ENCODE measurements at regions not wholly inside any gene's neighbourhood (a gene's known extent, or its start where the extent isn't known, plus 50 kb on each side); places are given as distances from the start of the nearest gene placed in this dataset.

- no peaks in the 10 kb centered on the region for H3K27me3 ChIP-seq (ENCODE audit: control insufficient read depth in 3 of 3, insufficient read depth in 3 of 3, low read length in 3 of 3)
- H3K36me3 ChIP-seq (ENCODE audit: control insufficient read depth in 3 of 3, insufficient read depth in 2 of 3, low read depth in 1 of 3, low read length in 3 of 3): no peaks in the 10 kb centered on the region
- DNase-seq: peak; percentile 45 to 61
- no peak overlapping the region for H3K27ac ChIP-seq (ENCODE audit: low read depth in 1 of 3, low read length in 2 of 3)
- 32 to 52% (median 43%) methylated on average over 4 of the region's 4 CpGs for WGBS, 3 donors
- FAIRE-seq: peak; percentile 47
- peaks cover 0 to 6% (median 0%) of the 10 kb centered on the region in 3 donors for H3K4me1 ChIP-seq (ENCODE audit: control insufficient read depth in 3 of 3, insufficient read depth in 2 of 3, low read depth in 1 of 3, low read length in 2 of 3)
- H3K4me3 ChIP-seq (ENCODE audit: low read depth in 1 of 3, low read length in 3 of 3): no peak overlapping the region
- H3K9me3 ChIP-seq (ENCODE audit: control insufficient read depth in 2 of 2, insufficient read depth in 1 of 2, low read depth in 1 of 2, low read length in 1 of 2): no peaks in the 10 kb centered on the region
Measured at GRCh38 chr18:27235218-27235870, 50.2 kb upstream of the CHST9 start.

Measured in small intestine (tissue), 7 donors.